GM19463 (cell line): ENCODE measurements at regions not wholly inside any gene's neighbourhood (a gene's known extent, or its start where the extent isn't known, plus 50 kb on each side); places are given as distances from the start of the nearest gene placed in this dataset.

Source experiments
- ATAC-seq: cut with Tn5 transposase; IDR thresholded peaks from one replicate; pipeline ENCODE4 v1.9.1; 2021; ENCODE audit warnings: mild to moderate bottlenecking, moderate library complexity; ENCODE audit not compliant: unreplicated experiment

DNA sequence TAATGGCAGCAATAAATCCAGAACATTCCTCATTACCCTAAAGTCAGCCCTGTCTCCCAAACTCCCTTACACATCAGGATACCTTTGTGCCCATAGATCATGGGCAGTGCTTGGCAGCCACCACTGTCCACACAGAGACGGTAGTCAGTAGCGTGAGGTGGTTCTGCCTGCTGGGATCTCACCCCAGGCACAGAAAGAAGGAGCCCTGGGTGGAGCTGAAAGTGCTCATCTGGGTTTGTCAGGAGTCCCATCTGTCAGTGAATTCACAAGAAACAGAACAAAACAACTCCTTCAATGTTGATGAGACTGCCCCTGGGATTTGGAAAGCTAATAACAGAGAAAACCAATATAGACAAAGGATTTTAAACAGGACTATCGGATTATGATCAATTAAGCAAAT is 90.2 kb upstream of the PRSS58 start:
- ATAC-seq, result no peak

DNA sequence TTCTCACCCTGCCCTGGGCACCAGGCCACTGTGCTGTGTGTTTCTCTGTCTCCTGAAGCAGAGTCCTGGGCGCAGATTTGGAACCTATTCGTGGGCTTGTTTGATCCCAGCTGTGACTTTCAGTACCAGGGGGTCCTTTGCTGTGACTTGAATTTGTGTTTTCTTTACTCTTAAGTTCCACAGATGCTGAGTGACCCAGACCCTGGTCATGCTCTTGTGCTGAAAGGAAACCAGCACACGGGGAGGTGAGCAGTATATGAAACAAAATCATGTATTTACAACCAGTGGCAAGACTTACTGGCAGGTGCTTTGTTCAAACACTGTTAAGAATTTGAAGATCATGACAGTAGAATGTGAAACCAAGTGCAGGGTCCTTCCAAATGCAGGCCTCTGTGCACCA is 89.2 kb upstream of the PRSS58 start:
- no peak for ATAC-seq

DNA sequence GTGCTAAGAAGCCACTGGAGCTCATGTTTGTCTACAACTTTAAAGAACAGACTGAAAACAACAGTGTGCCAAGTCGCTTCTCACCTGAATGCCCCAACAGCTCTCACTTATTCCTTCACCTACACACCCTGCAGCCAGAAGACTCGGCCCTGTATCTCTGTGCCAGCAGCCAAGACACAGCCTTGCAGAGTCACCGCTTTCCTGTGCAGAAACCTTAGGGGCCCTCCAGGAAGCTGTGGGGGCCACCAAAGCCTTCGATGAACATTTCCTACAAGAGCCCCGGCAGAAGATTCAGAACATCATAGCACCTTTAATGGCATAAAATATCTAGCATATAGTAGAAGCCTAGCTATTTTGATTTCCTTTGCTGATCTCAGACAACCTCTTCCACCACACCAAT is 88.0 kb upstream of the PRSS58 start:
- no peak for ATAC-seq

DNA sequence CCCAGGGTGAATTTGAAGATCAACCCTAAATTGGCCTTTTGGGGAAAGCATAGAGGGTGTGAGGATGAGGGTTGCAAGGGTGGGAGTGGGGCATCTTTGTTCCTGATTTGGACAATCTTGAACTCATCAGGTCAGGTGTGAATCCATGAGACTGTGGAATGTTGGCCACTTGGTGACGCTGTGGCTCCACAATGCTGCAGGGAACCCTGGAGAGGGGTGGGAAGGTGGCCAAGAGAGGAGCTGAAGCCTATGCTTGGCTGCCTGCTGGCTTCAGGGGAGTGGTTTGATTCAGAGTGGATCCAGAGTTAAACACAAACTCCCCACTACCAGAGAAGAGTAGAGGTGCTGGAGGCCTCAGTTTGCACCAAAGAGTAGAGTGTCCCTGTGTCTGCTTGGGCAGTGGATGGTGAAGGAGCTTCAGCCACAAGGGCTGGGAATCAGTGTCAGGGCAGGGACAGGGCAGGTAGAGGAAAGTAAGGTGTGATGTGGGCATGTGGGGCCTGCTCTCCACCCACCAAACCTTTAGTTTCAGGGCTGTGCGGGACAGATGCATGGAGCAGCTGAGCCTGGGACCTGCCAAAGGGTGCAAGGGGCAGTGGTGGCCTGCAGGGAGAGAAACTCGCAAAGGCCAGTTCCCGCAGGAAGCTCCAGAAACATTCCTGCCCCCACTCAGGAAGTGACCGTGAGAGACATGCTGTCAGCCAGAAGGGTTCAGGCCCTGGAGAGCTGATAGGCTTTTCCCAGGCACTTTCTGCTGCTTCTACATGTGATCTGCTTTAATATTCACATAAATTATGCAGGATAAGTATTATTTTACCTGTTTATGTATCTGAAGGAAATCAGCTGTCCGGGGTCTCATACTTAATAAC is 81.0 kb upstream of the PRSS58 start:
- ATAC-seq, result no peak

DNA sequence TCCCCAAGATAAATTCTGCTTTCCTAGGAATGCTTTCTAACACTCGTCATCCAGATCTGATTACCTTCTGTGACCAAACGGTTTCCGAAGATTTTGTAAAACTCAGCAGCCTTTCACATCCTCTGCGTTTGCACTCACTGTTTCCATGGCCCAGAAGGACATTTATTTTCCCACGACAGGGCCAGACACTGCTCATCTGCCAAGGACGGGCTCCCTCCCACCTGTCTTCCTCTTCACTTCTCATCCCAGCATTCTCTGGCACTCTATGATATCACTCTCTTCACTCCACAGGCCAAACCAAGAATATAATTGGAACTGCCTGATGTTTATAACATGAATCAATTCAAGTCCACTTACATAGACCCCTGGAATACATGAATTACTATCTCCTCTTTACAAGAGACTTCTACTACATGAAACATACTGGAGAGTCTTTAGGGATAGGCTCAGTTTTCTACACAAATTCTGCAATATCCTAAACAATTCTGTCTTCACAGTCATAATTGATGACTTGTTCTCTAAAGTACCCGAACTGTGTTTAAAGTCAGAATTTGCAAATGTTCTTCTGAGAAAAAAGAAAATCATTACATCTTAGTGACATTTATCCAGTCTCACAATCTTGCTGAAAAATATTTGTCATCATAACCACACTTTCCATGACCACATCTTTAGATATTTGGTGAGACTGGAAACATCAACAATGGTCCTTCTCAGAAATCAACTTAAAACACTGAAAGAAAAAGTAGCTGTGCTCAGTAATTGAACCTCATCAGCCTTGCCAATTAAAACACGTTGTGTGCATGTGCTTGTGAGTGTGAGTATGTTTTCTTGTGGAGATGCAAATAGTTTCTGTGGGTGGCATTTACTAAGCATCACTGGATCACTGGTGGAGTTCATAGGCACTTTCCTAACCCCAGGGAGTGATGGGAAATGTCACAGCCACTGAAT is 79.5 kb upstream of the PRSS58 start:
- no peak for ATAC-seq

- no peak for ATAC-seq
Observed at GRCh38 chr7:142334806-142335205, 76.9 kb upstream of the PRSS58 start.

DNA sequence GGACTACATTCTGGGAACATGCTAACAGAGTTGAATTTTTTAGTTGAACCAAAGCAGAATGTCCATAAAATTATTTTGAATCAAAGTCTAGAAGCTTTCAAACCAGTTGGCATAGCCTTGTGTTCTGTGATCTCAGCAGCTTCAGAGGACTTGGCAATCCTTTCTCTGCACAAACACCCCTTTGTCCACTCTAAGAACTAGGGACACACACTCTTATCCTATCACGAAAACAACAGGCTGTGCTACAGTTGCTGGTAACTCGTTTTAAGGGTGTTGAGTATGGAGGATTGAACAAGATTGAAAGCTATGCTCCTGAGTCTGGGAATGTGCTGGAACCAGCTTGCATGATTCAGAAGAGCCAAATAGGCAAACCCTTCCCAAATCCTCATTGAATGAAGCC is 76.4 kb upstream of the PRSS58 start:
- no peak for ATAC-seq

GRCh38 chr7:142332421-142332820 is 74.6 kb upstream of the PRSS58 start:
- no peak for ATAC-seq

DNA sequence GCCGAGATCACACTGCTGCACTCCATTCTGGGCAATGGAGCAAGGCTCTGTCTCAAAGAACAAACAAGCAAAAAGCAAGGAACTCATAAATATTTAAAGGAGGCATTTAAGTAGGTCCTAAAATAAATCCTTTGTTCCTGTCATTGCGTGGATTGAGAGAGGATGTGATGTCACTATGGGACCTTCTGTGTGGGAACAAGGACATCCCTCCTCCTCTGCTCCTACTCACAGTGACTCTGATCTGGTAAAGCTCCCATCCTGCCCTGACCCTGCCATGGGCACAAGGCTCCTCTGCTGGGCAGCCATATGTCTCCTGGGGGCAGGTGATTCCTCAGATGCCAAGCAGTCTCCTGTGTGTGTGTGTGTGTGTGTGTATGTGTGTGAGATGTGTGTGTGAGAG is 74.1 kb upstream of the PRSS58 start:
- ATAC-seq, result no peak

DNA sequence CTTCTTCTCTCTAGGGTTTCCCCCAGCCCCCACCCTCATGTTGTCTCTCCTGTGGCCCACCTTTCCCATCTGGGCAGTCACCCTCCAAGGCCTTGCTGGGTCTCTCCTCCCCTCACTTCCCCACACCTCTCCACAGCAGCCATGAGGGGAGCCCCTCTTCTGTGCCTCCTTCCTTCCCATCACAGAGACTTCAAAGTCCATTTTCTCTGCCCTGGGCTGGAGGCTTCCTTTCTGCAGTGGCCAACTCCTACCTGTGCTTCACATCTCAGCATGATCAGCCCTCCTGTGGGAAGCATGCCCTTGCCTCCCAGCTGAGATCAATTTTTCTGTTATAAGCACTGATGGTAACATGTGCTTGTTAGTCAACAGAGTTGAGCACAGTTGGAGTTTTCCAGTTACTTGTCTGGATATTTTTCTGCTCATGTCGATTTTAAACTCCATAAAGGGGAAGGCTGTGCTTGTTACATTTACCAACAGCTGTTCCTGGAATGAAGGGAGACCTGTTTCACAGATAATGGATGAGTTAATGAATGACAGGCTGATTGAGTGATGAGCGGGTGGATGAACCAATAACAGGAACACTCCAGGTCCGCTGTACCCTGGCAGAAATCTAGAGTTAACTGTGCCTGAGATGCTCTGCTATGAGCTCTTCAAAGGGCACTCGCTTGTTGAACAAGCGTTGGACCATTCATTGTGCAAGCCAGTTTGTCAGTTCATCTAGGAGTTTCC is 71.4 kb upstream of the PRSS58 start:
- no peak for ATAC-seq

DNA sequence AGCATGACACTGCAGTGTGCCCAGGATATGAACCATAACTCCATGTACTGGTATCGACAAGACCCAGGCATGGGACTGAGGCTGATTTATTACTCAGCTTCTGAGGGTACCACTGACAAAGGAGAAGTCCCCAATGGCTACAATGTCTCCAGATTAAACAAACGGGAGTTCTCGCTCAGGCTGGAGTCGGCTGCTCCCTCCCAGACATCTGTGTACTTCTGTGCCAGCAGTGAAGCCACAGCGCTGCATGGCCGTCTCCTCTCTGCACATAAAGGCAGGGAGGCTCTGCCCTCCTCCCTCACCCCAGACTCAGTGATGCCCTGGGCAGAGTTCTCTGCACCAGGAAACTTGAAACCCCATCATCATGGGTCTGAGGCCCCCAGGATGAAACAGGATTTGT is 70.7 kb upstream of the PRSS58 start:
- ATAC-seq, result no peak

GRCh38 chr7:142327628-142328405 is 70.0 kb upstream of the PRSS58 start:
- no peak for ATAC-seq

DNA sequence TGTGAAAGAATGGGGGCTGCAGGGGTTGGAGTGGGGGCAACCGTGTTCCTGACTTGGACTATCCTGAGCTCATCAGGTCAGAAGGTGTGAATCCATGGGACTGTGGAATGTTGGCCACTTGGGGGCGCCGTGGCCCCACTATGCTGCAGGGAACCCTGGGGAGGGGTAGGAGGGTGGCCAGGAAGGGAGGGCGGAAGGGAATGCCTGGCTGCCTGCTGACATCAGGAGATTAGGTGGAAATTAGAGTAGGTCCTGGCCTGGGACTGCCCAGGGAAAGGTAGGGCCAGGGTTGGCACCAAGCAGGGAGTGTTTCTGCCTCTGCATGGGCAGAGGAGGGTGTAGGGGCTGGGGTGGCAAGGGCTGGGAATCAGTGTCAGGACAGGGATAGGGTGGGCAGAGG is 65.8 kb upstream of the PRSS58 start:
- ATAC-seq, result no peak

DNA sequence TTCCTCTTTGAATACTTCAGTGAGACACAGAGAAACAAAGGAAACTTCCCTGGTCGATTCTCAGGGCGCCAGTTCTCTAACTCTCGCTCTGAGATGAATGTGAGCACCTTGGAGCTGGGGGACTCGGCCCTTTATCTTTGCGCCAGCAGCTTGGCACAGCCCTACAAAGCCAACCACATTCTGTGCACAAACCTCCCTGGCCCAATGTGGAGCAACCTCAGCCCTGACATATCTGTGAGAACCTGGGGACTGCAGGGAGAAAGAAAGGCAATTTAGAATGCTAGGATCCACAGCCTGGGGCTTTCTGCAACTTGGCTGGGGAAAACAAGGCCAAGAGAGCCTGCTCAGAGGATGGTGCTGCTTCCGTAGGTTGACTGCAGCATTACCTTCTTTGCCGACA is 63.5 kb upstream of the PRSS58 start:
- ATAC-seq, result no peak

- ATAC-seq, result no peak
Observed at GRCh38 chr7:142320883-142321282, 63.0 kb upstream of the PRSS58 start.

DNA sequence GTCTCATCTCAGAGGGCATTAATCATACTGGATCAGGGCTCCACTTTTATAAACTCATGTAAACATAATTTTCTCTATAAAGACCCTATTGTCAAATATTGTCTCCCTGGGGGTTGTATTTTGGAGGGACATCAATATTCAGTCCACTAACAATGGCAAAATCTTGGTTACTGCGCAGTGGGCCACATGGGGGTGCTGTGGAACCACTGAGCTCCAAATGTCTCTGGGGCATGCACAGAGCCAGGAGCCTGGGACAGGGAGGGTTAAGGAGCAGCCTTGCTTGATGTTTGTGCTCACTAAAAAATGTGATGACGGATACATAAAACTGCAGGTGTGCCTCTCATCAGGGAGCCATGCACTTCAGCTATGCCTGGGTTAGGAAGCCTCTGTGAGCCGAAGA is 62.1 kb upstream of the PRSS58 start:
- no peak for ATAC-seq

DNA sequence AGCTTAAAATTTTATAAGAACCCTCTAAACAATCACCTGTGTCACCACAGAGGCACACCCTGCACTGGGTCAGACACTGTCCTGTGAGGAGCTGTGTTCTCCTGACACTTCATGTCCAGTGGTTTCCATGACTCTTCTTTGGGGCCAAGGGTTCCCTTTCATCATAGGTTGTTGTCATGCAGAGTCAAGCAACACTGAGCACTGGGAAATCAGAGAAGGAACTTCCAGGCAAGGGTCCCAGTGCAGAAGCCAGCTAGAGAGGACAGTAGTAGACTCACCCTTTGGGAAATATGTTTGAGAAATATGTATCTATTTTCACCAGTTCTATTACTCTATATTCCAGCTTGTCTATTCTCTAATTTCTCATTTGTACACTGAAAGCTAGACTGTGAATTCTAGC is 56.4 kb upstream of the PRSS58 start:
- ATAC-seq, result no peak

GRCh38 chr7:142313528-142313927 is 55.7 kb upstream of the PRSS58 start:
- no peak for ATAC-seq

- no peak for ATAC-seq
Observed at GRCh38 chr7:142311876-142312275, 54.0 kb upstream of the PRSS58 start.

- no peak for ATAC-seq
Observed at GRCh38 chr7:142308918-142309317, 51.1 kb upstream of the PRSS58 start.

- ATAC-seq, result no peak
Observed at GRCh38 chr7:142308326-142308725, 50.5 kb upstream of the PRSS58 start.
